Esophagus muscularis mucosa (tissue), 3 donors: ENCODE measurements at regions not wholly inside any gene's neighbourhood (a gene's known extent, or its start where the extent isn't known, plus 50 kb on each side); places are given as distances from the start of the nearest gene placed in this dataset.

ENCODE experiments used
- CTCF ChIP-seq, 3 experiments: fragments of 200-600 bp in 2 of 3; fragments of 450-650 bp in 1 of 3; sonication (generic) in 2 of 3; IDR thresholded peaks; one replicate each; pipeline ENCODE4 v1.5.1; 2017 to 2019; ENCODE audit warnings: antibody characterized with exemption in 3 of 3, mild to moderate bottlenecking in 2 of 3, moderate library complexity in 1 of 3
- POLR2AphosphoS5 ChIP-seq, 2 donors: sonication (generic); formaldehyde crosslinking; IDR thresholded peaks; one replicate each; pipeline ENCODE4 v1.6.1; 2017; ENCODE audit warnings: antibody characterized with exemption in 2 of 2

GRCh38 chr10:64275774-64276173 is 754.6 kb downstream of the REEP3 start:
- TF ChIP-seq CTCF (IDR thresholded peaks at IDR 0.05) = no peak
- TF ChIP-seq POLR2AphosphoS5 (IDR thresholded peaks at IDR 0.05) = no peak
